Activated naive CD4-positive, alpha-beta T cell treated with anti-CD3 and anti-CD28 coated beads, Interleukin-2, amount 50 U/mL, for 24 hours (primary cell): ENCODE measurements at regions not wholly inside any gene's neighbourhood (a gene's known extent, or its start where the extent isn't known, plus 50 kb on each side); places are given as distances from the start of the nearest gene placed in this dataset.

ENCODE experiments used
- H3K27ac Mint-ChIP-seq: one replicate; pipeline ENCODE4 v1.8.0; 2021; ENCODE audit warnings: mild to moderate bottlenecking, mixed read lengths
- H3K27me3 Mint-ChIP-seq: one replicate; pipeline ENCODE4 v1.8.0; 2021; ENCODE audit warnings: mixed read lengths
- H3K36me3 Mint-ChIP-seq: one replicate; pipeline ENCODE4 v1.8.0; 2021; ENCODE audit warnings: mixed read lengths
- H3K4me1 Mint-ChIP-seq: one replicate; pipeline ENCODE4 v1.8.0; 2021; ENCODE audit warnings: mixed read lengths
- H3K4me3 Mint-ChIP-seq: one replicate; pipeline ENCODE4 v1.8.0; 2021; ENCODE audit warnings: mild to moderate bottlenecking, mixed read lengths
- H3K9me3 Mint-ChIP-seq: one replicate; pipeline ENCODE4 v1.8.0; 2021; ENCODE audit warnings: mixed read lengths

GRCh38 chr2:22882011-22882410 is 503.0 kb upstream of the KLHL29 start:
- no peak overlapping the region for H3K27ac Mint-ChIP-seq
- H3K36me3 Mint-ChIP-seq = no peaks in the 10 kb centered on the region
- H3K4me1 Mint-ChIP-seq = no peaks in the 10 kb centered on the region
- H3K4me3 Mint-ChIP-seq = no peak overlapping the region
- peaks cover 2% of the 10 kb centered on the region for H3K27me3 Mint-ChIP-seq
- H3K9me3 Mint-ChIP-seq = no peaks in the 10 kb centered on the region

GRCh38 chr2:22882643-22883042 is 502.3 kb upstream of the KLHL29 start:
- Mint-ChIP-seq H3K4me3 (no peak overlapping the region), H3K4me1 (no peaks in the 10 kb centered on the region), H3K27me3 (peaks cover 2% of the 10 kb centered on the region), H3K9me3 (no peaks in the 10 kb centered on the region), H3K27ac (no peak overlapping the region), H3K36me3 (no peaks in the 10 kb centered on the region)

GRCh38 chr2:22883054-22883453 is 501.9 kb upstream of the KLHL29 start:
- Mint-ChIP-seq H3K4me1 (no peaks in the 10 kb centered on the region), H3K4me3 (no peak overlapping the region), H3K9me3 (no peaks in the 10 kb centered on the region), H3K27me3 (peaks cover 2% of the 10 kb centered on the region), H3K36me3 (no peaks in the 10 kb centered on the region), H3K27ac (no peak overlapping the region)

GRCh38 chr2:22885245-22885644 is 499.7 kb upstream of the KLHL29 start:
- H3K4me1 Mint-ChIP-seq = no peaks in the 10 kb centered on the region
- H3K4me3 Mint-ChIP-seq = no peak overlapping the region
- H3K27ac Mint-ChIP-seq = no peak overlapping the region
- no peaks in the 10 kb centered on the region for H3K36me3 Mint-ChIP-seq
- H3K27me3 Mint-ChIP-seq = no peaks in the 10 kb centered on the region
- H3K9me3 Mint-ChIP-seq = no peaks in the 10 kb centered on the region

GRCh38 chr2:22887426-22887825 is 497.6 kb upstream of the KLHL29 start:
- peaks cover 2% of the 10 kb centered on the region for H3K27me3 Mint-ChIP-seq
- H3K4me3 Mint-ChIP-seq = no peak overlapping the region
- no peaks in the 10 kb centered on the region for H3K4me1 Mint-ChIP-seq
- H3K36me3 Mint-ChIP-seq = no peaks in the 10 kb centered on the region
- H3K9me3 Mint-ChIP-seq = no peaks in the 10 kb centered on the region
- no peak overlapping the region for H3K27ac Mint-ChIP-seq

GRCh38 chr2:22887845-22888244 is 497.1 kb upstream of the KLHL29 start:
- H3K36me3 Mint-ChIP-seq = no peaks in the 10 kb centered on the region
- H3K27me3 Mint-ChIP-seq = peaks cover 2% of the 10 kb centered on the region

GRCh38 chr2:22890132-22890531 is 494.8 kb upstream of the KLHL29 start:
- Mint-ChIP-seq H3K27ac (no peak overlapping the region), H3K36me3 (no peaks in the 10 kb centered on the region), H3K9me3 (no peaks in the 10 kb centered on the region), H3K4me1 (no peaks in the 10 kb centered on the region), H3K4me3 (no peak overlapping the region), H3K27me3 (peaks cover 2% of the 10 kb centered on the region)

More at GRCh38 chr2:22887845-22888244, 497.1 kb upstream of the KLHL29 start:
- Mint-ChIP-seq H3K4me3 (no peak overlapping the region), H3K4me1 (no peaks in the 10 kb centered on the region), H3K27ac (no peak overlapping the region), H3K9me3 (no peaks in the 10 kb centered on the region)

GRCh38 chr2:22893761-22894517 is 491.0 kb upstream of the KLHL29 start:
- Mint-ChIP-seq H3K4me1 (no peaks in the 10 kb centered on the region), H3K27ac (no peak overlapping the region), H3K36me3 (no peaks in the 10 kb centered on the region), H3K9me3 (no peaks in the 10 kb centered on the region), H3K4me3 (no peak overlapping the region), H3K27me3 (peaks cover 4% of the 10 kb centered on the region)

- H3K27me3 Mint-ChIP-seq = peaks cover 4% of the 10 kb centered on the region
- no peak overlapping the region for H3K4me3 Mint-ChIP-seq
- no peaks in the 10 kb centered on the region for H3K36me3 Mint-ChIP-seq
- no peaks in the 10 kb centered on the region for H3K4me1 Mint-ChIP-seq
- H3K9me3 Mint-ChIP-seq = no peaks in the 10 kb centered on the region
- H3K27ac Mint-ChIP-seq = no peak overlapping the region
Measured at GRCh38 chr2:22894761-22895160, 490.2 kb upstream of the KLHL29 start.

GRCh38 chr2:22897428-22897827 is 487.6 kb upstream of the KLHL29 start:
- no peak overlapping the region for H3K4me3 Mint-ChIP-seq
- H3K4me1 Mint-ChIP-seq = no peaks in the 10 kb centered on the region
- no peaks in the 10 kb centered on the region for H3K9me3 Mint-ChIP-seq
- H3K27me3 Mint-ChIP-seq = peaks cover 2% of the 10 kb centered on the region
- no peak overlapping the region for H3K27ac Mint-ChIP-seq
- H3K36me3 Mint-ChIP-seq = no peaks in the 10 kb centered on the region

GRCh38 chr2:22900674-22901073 is 484.3 kb upstream of the KLHL29 start:
- Mint-ChIP-seq H3K9me3 (no peaks in the 10 kb centered on the region), H3K4me3 (no peak overlapping the region), H3K4me1 (no peaks in the 10 kb centered on the region), H3K36me3 (no peaks in the 10 kb centered on the region), H3K27me3 (peaks cover 3% of the 10 kb centered on the region), H3K27ac (no peak overlapping the region)

- no peaks in the 10 kb centered on the region for H3K9me3 Mint-ChIP-seq
- H3K36me3 Mint-ChIP-seq = no peaks in the 10 kb centered on the region
- H3K4me3 Mint-ChIP-seq = no peak overlapping the region
- peaks cover 3% of the 10 kb centered on the region for H3K27me3 Mint-ChIP-seq
- no peaks in the 10 kb centered on the region for H3K4me1 Mint-ChIP-seq
- no peak overlapping the region for H3K27ac Mint-ChIP-seq
Measured at GRCh38 chr2:22901471-22902179, 483.4 kb upstream of the KLHL29 start.

GRCh38 chr2:22902180-22902550 is 482.8 kb upstream of the KLHL29 start:
- Mint-ChIP-seq H3K27ac (no peak overlapping the region), H3K36me3 (no peaks in the 10 kb centered on the region), H3K4me1 (no peaks in the 10 kb centered on the region), H3K9me3 (no peaks in the 10 kb centered on the region), H3K27me3 (peaks cover 3% of the 10 kb centered on the region), H3K4me3 (no peak overlapping the region)

GRCh38 chr2:22902662-22903165 is 482.3 kb upstream of the KLHL29 start:
- no peaks in the 10 kb centered on the region for H3K4me1 Mint-ChIP-seq
- H3K36me3 Mint-ChIP-seq = no peaks in the 10 kb centered on the region
- H3K27ac Mint-ChIP-seq = no peak overlapping the region
- peaks cover 3% of the 10 kb centered on the region for H3K27me3 Mint-ChIP-seq
- no peak overlapping the region for H3K4me3 Mint-ChIP-seq
- H3K9me3 Mint-ChIP-seq = no peaks in the 10 kb centered on the region

GRCh38 chr2:22903616-22904015 is 481.4 kb upstream of the KLHL29 start:
- no peak overlapping the region for H3K27ac Mint-ChIP-seq
- no peaks in the 10 kb centered on the region for H3K36me3 Mint-ChIP-seq
- H3K27me3 Mint-ChIP-seq = peaks cover 3% of the 10 kb centered on the region
- no peak overlapping the region for H3K4me3 Mint-ChIP-seq
- no peaks in the 10 kb centered on the region for H3K4me1 Mint-ChIP-seq
- H3K9me3 Mint-ChIP-seq = no peaks in the 10 kb centered on the region

GRCh38 chr2:22904126-22904684 is 480.8 kb upstream of the KLHL29 start:
- Mint-ChIP-seq H3K27ac (no peak overlapping the region), H3K4me3 (no peak overlapping the region), H3K36me3 (no peaks in the 10 kb centered on the region), H3K9me3 (no peaks in the 10 kb centered on the region), H3K4me1 (no peaks in the 10 kb centered on the region), H3K27me3 (peaks cover 2% of the 10 kb centered on the region)
